Esophagus muscularis mucosa (tissue), 3 donors: ENCODE measurements at regions not wholly inside any gene's neighbourhood (a gene's known extent, or its start where the extent isn't known, plus 50 kb on each side); places are given as distances from the start of the nearest gene placed in this dataset.

Source experiments
- CTCF ChIP-seq, 3 experiments: fragments of 200-600 bp in 2 of 3; fragments of 450-650 bp in 1 of 3; sonication (generic) in 2 of 3; IDR thresholded peaks; one replicate each; pipeline ENCODE4 v1.5.1; 2017 to 2019; ENCODE audit warnings: antibody characterized with exemption in 3 of 3, mild to moderate bottlenecking in 2 of 3, moderate library complexity in 1 of 3
- POLR2A ChIP-seq: fragments of 450-650 bp; IDR thresholded peaks from one replicate; pipeline ENCODE4 v1.6.1; 2017; ENCODE audit warnings: antibody characterized with exemption, moderate library complexity, mild to moderate bottlenecking, low read depth
- POLR2AphosphoS5 ChIP-seq, 2 donors: sonication (generic); formaldehyde crosslinking; IDR thresholded peaks; one replicate each; pipeline ENCODE4 v1.6.1; 2017; ENCODE audit warnings: antibody characterized with exemption in 2 of 2

GRCh38 chr1:229013981-229014380, 256.9 kb upstream of the RAB4A start:
- TF ChIP-seq CTCF (IDR thresholded peaks at IDR 0.05) = no peak
- no peak for TF ChIP-seq POLR2A
- TF ChIP-seq POLR2AphosphoS5 (IDR thresholded peaks at IDR 0.05) = no peak
